HG03280 (cell line): ENCODE measurements at regions not wholly inside any gene's neighbourhood (a gene's known extent, or its start where the extent isn't known, plus 50 kb on each side); places are given as distances from the start of the nearest gene placed in this dataset.

Source experiments
- ATAC-seq: cut with Tn5 transposase; IDR thresholded peaks from one replicate; pipeline ENCODE4 v1.9.1; 2021; ENCODE audit warnings: mild to moderate bottlenecking, moderate library complexity; ENCODE audit not compliant: unreplicated experiment

DNA sequence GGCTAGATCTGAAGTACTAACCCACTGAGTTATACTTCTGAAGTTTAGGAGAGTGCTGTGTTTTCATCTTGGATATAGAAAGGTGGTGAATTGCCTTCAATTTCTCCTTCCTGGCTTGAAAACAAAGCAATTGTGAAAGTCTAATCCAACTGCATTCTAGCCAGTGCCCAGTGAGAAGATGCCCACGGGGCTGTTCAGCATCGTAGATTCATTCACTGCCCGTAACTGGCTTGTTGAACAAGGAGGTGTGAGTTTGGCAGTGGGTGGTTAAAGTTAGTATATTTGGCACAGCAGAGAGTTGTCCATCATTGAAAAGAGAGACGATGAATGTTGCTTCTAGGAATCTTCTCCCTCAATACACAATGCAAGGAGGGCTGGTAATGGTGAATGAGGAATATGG lies 82.3 kb upstream of the RND3 start:
- no peak for ATAC-seq

DNA sequence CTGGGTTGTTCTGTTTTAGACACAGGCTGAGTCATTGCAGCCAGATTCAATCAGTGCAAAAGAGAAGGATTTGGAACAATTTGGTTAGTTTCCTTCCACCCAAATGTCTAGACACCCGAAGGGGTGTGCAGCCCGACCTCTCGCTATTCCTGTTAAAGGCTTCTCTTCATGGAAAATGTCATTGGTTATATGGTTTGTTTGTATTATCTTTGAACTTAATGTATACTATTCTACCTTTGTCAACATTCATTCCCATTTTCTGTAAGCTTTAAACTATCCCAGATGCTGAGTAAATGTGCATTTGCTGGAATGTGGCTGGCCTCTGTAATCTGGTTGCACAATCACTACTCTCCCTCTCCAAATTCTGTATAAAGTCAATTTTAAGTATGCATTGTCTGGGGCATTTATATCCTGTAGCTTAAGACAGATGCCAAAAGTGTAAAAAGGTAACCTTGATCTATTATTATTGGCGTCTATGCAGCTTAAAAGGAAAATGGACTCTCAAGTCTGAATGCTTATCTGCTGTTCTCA lies 80.4 kb upstream of the RND3 start:
- ATAC-seq, result no peak

GRCh38 chr2:150566289-150566688 lies 78.8 kb upstream of the RND3 start:
- ATAC-seq, result no peak

GRCh38 chr2:150561076-150561475 lies 73.6 kb upstream of the RND3 start:
- no peak for ATAC-seq

DNA sequence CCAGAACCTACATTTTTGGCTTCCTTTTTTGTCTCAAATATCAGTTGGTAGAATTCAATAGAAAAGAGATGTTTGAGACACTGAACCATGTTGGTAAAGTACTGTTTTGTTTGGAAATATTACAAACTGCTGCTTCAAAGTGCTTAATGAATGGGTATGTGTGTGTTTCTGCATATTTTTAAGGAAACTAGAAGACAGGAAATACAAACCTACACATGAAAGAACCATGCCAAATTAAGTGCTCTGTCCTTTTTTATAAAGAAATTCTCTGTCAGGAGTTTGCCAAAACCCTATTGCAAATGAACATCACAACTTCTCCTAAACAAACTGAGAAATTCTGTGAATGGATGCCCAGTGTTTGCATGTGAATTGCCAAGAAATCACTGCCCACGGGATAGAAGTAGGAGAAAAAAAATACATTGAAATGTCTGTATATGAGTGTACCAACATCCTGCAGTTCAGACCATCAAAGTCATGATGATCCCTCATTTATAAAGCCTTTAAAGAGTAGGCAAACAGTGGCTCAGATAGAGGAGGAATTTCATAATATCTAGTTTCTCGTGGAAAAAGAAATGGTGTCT lies 69.6 kb upstream of the RND3 start:
- no peak for ATAC-seq

- ATAC-seq, result no peak
These were observed 68.3 kb upstream of the RND3 start for GRCh38 chr2:150555611-150556356.

- no peak for ATAC-seq
These were observed 66.6 kb upstream of the RND3 start for GRCh38 chr2:150554046-150554445.

- ATAC-seq, result no peak
These were observed 64.8 kb upstream of the RND3 start for GRCh38 chr2:150552041-150552820.

DNA sequence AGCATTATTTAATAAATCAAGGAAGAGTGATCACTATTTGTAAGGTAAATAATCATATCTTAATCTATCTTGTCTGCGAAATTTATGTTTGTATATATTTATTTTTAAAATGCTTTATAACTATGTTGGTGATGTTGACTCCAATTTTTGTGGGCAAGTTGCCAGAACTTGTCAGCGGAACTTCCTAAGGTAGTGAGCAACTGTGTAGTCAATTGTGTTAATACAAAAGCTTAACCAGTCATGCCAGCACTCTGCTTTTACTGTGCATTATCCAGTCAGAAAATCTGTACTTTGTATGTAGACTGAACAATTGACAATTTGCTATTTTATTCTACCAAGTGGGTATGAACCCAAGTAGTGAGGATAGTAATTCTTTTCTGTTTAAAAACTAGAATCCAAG lies 61.9 kb upstream of the RND3 start:
- no peak for ATAC-seq

DNA sequence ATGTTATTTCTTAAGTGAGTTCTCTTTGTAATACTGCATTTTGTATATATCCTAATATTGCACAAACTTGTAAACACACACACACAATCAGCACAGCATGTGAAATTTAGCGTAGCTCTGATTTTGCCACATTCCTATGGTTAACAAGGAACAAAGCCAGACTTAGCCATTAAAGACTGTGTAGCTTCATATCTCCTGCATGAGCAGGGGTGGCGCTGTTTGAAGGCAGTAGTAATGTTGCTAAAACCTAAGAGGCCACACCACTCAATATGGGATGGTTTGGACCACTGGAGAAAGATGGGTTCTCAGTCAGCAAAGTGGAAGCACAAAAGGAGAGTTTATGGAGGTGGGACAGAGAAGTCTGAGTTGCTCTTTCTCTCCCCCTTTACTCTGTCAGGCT lies 61.1 kb upstream of the RND3 start:
- ATAC-seq, result no peak

DNA sequence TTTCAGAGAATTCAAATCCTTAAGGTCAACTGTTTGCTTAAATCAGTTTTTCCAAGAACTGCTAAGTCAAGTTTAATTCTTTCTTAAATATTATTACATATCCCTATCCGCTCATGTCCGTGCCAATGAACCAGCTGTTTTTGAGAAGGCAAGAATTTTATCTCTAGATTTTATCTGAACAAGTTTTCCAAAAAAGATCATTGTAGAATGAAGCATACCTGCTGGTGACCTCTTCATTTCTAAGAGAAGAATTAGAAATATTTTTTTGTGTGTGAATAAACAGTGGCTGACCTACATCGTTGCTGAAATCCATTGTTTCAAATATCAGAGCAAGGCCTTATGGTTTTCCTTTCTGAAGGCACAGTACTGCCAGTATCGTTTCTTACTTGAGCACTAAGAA lies 58.4 kb upstream of the RND3 start:
- no peak for ATAC-seq

DNA sequence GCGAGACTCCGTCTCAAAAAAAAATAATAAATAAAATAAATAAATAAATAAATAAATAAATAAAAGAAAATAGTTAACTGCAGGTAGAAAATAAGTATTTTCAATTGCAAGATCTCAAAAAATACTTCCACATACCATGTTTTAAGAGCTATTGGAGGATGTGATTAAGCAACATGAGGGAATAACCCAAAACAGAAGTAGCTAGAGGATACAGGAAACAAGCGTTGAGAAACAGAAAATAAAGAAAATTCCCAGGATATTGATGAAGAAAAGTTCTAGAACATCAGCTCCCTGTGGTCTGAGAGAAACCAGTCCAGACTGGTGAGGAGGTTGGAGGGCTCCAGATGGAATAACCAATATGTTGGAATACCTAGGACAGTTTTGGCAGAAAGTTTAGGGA lies 57.3 kb upstream of the RND3 start:
- ATAC-seq, result no peak

DNA sequence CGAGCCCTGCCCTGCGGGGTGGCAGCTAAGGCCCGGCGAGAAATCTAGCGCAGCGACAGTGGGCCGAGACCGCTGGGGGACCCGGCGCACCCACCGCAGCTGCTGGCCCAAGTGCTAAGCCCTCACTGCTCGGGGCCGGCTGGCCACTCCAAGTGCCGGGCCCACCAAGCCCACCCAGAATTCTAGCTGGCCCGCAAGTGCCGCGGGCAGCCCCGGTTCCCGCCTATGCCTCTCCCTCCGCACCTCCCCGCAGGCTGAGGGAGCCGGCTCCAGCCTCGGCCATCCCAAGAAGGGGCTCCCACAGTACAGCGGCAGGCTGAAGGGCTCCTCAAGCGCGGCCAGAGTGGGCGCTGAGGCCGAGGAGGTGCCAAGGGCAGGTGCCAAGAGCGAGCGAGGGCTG lies 55.2 kb upstream of the RND3 start:
- no peak for ATAC-seq

DNA sequence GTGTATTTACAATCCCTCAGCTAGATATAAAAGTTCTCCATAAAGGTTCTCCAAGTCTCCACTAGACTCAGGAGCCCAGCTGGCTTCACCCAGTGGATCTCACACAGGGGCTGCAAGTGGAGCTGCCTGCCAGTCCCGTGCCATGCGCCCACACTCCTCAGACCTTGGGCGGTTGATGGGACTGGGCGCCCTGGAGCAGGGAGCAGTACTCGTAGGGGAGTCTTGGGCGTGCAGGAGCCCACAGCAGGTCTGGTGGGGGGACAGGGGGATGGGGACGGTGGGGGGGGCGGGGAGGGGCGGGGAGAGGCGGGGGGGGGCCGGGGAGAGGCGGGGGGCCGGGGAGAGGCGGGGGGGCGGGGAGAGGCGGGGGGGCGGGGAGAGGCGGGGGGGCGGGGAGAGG lies 54.7 kb upstream of the RND3 start:
- no peak for ATAC-seq

- ATAC-seq, result no peak
These were observed 51.3 kb upstream of the RND3 start for GRCh38 chr2:150538651-150539201.
